ENCODE measurements at regions not wholly inside any gene's neighbourhood (a gene's known extent, or its start where the extent isn't known, plus 50 kb on each side); places are given as distances from the start of the nearest gene placed in this dataset.

DNA sequence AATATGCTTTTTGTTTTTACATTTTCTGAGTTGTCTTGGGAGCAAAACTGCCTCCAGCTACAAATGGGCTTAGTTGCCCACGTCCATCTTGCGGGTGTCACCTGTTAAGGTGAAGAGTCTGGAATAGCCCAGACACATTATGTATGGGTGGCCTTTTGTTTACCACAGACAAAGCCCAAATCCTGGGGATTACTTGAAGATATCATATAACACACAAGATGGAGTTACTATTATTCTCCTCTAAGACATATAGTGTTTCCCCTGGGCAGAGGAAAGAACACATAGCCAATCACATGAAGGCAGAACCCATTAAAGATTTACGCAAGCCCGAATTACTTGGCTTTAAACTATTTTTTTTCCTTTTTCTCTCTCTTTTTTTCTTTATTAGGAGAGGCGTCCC, 625.6 kb upstream of the FAM241A start:
- no peak for DNase-seq (ENCODE audit: insufficient read length, low spot score)
- FAIRE-seq: no peak
- no peak for TF ChIP-seq SPI1 (IDR thresholded peaks at IDR 0.05; ENCODE audit: low read depth, low read length)
- TF ChIP-seq PAX5 (IDR thresholded peaks at IDR 0.05; ENCODE audit: insufficient read depth, low read length, severe bottlenecking): no peak
- no peak for TF ChIP-seq POLR2AphosphoS5 (IDR thresholded peaks at IDR 0.05; ENCODE audit: low read depth, low read length)
- no peak for TF ChIP-seq TAF1 (IDR thresholded peaks at IDR 0.05; ENCODE audit: low read depth, low read length)
- TF ChIP-seq POU2F2 (IDR thresholded peaks at IDR 0.05; ENCODE audit: low read depth, low read length): no peak
- no peak for TF ChIP-seq POLR2A (IDR thresholded peaks at IDR 0.05; ENCODE audit: low read depth, low read length)

DNA sequence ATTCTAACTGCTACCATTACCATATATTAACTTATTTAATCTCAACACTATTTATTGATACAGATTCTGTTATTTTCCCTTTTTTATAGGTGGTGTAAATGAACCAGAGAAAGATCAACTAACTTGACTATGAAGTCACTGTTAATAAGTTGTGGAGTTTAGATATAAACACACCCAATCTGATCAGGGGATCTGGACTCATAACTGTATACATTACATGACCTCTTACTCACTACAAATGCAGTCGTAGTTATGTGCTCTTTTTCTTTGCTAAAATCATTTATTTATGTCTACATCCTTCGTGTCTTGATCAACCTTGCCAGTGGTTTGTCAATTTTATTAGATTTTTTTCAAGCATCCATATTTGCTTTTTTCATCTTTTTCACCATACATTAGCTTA, 614.8 kb upstream of the FAM241A start:
- TF ChIP-seq POU2F2 (IDR thresholded peaks at IDR 0.05; ENCODE audit: low read depth, low read length): no peak
- no peak for TF ChIP-seq TAF1 (IDR thresholded peaks at IDR 0.05; ENCODE audit: low read depth, low read length)
- TF ChIP-seq PAX5 (IDR thresholded peaks at IDR 0.05; ENCODE audit: insufficient read depth, low read length, severe bottlenecking): no peak
- TF ChIP-seq POLR2A (IDR thresholded peaks at IDR 0.05; ENCODE audit: low read depth, low read length): no peak
- no peak for TF ChIP-seq SPI1 (IDR thresholded peaks at IDR 0.05; ENCODE audit: low read depth, low read length)
- no peak for TF ChIP-seq POLR2AphosphoS5 (IDR thresholded peaks at IDR 0.05; ENCODE audit: low read depth, low read length)
- DNase-seq (ENCODE audit: insufficient read length, low spot score) (no peak), FAIRE-seq (no peak)

DNA sequence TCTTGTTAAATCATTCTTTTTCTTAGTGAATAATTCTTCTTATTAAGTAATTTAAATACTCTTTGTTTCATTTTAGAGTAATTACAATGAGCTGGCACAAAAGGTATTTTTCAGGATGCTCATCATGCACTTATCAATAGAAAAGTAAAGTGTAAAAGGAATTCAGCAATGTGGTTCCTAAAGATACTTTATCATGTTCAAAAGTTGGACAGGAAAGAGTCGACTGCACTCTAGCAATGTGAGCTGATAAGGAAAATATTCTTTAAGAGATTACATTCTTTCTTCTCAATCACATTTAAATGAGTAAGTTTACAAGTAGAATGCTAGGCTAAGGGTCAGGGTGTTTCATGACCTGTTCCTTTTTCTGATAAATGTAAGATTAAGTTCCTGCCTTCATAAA, 609.5 kb upstream of the FAM241A start:
- DNase-seq (ENCODE audit: insufficient read length, low spot score): no peak
- TF ChIP-seq SPI1 (IDR thresholded peaks at IDR 0.05; ENCODE audit: low read depth, low read length): no peak
- TF ChIP-seq POLR2A (IDR thresholded peaks at IDR 0.05; ENCODE audit: low read depth, low read length): no peak
- TF ChIP-seq PAX5 (IDR thresholded peaks at IDR 0.05; ENCODE audit: insufficient read depth, low read length, severe bottlenecking): no peak
- no peak for TF ChIP-seq POU2F2 (IDR thresholded peaks at IDR 0.05; ENCODE audit: low read depth, low read length)
- no peak for TF ChIP-seq TAF1 (IDR thresholded peaks at IDR 0.05; ENCODE audit: low read depth, low read length)
- no peak for TF ChIP-seq POLR2AphosphoS5 (IDR thresholded peaks at IDR 0.05; ENCODE audit: low read depth, low read length)
- no peak for FAIRE-seq

DNA sequence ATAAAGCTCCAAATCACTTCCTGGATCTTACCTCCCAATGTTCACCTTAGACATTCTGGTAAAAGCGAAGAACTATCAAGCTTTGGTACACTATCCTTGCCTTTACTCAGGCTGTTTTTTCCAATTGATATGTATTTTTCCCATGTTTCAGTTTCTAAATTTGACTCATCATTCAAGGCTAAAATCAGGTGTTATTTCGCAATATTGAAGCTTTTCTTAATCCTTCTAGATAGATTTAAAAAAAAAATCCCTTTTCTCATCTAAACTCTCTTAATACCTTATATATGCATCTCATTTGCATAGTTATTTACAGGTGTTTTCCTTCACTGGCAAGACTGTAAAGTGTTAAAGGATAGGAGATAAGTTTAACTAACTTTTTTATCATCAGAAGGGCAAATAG, 608.1 kb upstream of the FAM241A start:
- DNase-seq (ENCODE audit: insufficient read length, low spot score) (no peak), FAIRE-seq (no peak)
- TF ChIP-seq POLR2AphosphoS5 (IDR thresholded peaks at IDR 0.05; ENCODE audit: low read depth, low read length): no peak

DNA sequence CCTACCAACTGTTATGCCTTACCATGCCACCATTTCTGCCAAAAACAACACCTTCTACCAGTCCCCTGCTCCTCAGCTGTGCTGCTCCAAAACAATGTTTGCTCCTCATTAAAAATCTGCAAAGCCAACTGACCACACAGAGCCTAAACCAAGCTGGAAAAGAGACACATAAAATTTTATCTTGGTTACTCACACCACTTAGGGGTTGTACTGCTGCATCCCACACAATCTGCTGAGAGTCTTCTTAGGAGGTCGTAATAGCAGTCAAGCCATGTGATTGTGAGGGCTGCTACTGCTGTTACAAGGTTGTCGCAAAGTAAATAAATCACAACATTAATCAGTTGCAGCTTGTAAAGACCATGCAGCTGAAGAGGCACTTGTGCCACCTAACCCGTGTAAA, 607.4 kb upstream of the FAM241A start:
- TF ChIP-seq POLR2A (IDR thresholded peaks at IDR 0.05; ENCODE audit: low read depth, low read length) (no peak), TAF1 (IDR thresholded peaks at IDR 0.05; ENCODE audit: low read depth, low read length) (no peak), SPI1 (IDR thresholded peaks at IDR 0.05; ENCODE audit: low read depth, low read length) (no peak), PAX5 (IDR thresholded peaks at IDR 0.05; ENCODE audit: insufficient read depth, low read length, severe bottlenecking) (no peak), POU2F2 (IDR thresholded peaks at IDR 0.05; ENCODE audit: low read depth, low read length) (no peak), POLR2AphosphoS5 (IDR thresholded peaks at IDR 0.05; ENCODE audit: low read depth, low read length) (no peak)
- no peak for FAIRE-seq

DNA sequence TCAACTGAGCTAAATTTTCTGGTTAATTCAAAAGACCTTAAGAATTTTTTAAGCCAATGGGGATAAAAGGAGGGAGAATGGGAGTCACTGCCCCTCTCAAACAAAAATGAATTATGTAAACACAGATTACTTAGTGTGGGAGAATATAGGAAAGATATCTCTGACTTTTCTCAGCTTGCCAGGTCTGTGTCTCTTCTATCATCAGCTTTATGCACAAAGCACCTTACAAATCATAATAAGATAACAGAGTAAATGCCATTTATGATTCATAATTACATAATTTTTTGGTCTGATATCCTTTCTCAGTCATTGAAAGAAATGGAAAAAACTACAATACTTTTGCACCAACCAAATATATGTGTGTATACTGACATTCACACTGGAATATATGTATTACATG, 604.6 kb upstream of the FAM241A start:
- FAIRE-seq (no peak), DNase-seq (ENCODE audit: insufficient read length, low spot score) (no peak)
- TF ChIP-seq SPI1 (IDR thresholded peaks at IDR 0.05; ENCODE audit: low read depth, low read length): no peak
- no peak for TF ChIP-seq POLR2A (IDR thresholded peaks at IDR 0.05; ENCODE audit: low read depth, low read length)
- no peak for TF ChIP-seq PAX5 (IDR thresholded peaks at IDR 0.05; ENCODE audit: insufficient read depth, low read length, severe bottlenecking)
- no peak for TF ChIP-seq TAF1 (IDR thresholded peaks at IDR 0.05; ENCODE audit: low read depth, low read length)
- no peak for TF ChIP-seq POU2F2 (IDR thresholded peaks at IDR 0.05; ENCODE audit: low read depth, low read length)
- TF ChIP-seq POLR2AphosphoS5 (IDR thresholded peaks at IDR 0.05; ENCODE audit: low read depth, low read length): no peak

More for the DNA sequence above, 607.4 kb upstream of the FAM241A start:
- no peak for DNase-seq (ENCODE audit: insufficient read length, low spot score)

DNA sequence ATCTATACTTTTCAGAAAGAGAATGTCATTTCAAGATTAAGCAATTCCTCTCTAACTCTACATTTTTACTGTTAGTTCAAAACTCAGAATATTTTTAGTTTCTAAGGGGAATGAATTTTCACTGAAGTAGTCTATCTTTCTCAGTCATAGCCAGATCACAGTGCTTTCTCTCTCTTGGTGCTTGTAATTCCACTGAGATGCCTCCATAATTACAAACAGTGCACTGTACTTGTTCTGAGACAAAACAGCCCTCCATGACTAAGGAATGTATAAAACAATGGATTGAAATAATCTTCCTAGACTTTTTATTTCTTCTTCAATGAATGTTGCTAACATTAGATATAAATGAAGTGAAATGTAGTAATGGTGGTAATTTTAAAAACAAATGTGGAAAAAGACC, 603.2 kb upstream of the FAM241A start:
- no peak for DNase-seq (ENCODE audit: insufficient read length, low spot score)
- TF ChIP-seq SPI1 (IDR thresholded peaks at IDR 0.05; ENCODE audit: low read depth, low read length) (no peak), POLR2AphosphoS5 (IDR thresholded peaks at IDR 0.05; ENCODE audit: low read depth, low read length) (no peak), PAX5 (IDR thresholded peaks at IDR 0.05; ENCODE audit: insufficient read depth, low read length, severe bottlenecking) (no peak), POU2F2 (IDR thresholded peaks at IDR 0.05; ENCODE audit: low read depth, low read length) (no peak), TAF1 (IDR thresholded peaks at IDR 0.05; ENCODE audit: low read depth, low read length) (no peak), POLR2A (IDR thresholded peaks at IDR 0.05; ENCODE audit: low read depth, low read length) (no peak)
- no peak for FAIRE-seq

DNA sequence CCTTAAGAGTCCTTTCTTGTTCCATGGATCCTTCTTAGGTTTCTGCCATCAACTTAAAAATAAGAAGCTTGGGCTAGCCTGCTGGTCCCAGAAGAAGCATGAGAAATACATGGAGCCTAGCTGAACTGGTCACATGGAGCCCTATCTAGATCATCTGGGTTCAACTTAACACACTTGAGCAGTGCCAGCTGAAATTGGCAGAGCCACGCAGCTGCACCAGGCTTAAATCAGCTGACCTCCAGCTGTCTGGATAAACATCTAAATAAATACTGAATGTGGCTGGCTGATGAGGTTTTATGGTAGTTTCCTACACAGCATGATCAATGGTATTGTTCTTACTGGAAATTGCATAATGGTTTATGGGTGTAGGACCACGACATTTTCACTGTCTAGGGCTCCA, 598.4 kb upstream of the FAM241A start:
- TF ChIP-seq TAF1 (IDR thresholded peaks at IDR 0.05; ENCODE audit: low read depth, low read length) (no peak), POLR2A (IDR thresholded peaks at IDR 0.05; ENCODE audit: low read depth, low read length) (no peak), PAX5 (IDR thresholded peaks at IDR 0.05; ENCODE audit: insufficient read depth, low read length, severe bottlenecking) (no peak), SPI1 (IDR thresholded peaks at IDR 0.05; ENCODE audit: low read depth, low read length) (no peak), POU2F2 (IDR thresholded peaks at IDR 0.05; ENCODE audit: low read depth, low read length) (no peak), POLR2AphosphoS5 (IDR thresholded peaks at IDR 0.05; ENCODE audit: low read depth, low read length) (no peak)
- no peak for DNase-seq (ENCODE audit: insufficient read length, low spot score)
- no peak for FAIRE-seq

DNA sequence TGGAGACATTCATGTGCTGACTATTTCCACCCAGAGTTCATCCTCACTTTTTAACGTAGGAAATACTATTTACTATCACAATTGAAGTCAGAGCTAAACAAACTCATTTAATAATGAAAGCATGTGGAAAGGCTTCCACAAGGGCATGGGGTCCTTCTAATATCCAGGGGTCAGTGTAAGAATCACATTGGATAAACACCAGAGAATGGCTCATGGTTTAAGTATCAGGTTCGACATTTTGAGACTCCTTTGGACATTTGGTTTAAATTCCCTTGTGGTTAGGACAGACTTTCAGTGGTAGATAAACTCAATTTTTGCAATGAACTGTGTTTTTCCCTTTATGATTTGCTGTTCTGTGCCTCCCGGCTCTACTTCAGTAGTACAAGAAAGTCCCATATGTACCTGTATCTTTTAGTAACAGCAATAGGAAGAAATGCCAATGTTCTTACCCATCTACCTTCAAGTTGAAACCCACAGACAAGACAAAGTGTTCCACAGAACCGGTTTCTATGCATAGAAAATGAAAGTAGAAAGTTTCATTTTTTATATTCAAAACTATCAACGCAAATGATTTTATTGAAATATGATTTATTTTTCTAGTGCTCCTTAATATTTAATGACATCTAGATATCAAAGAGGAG, 589.0 kb upstream of the FAM241A start:
- TF ChIP-seq SPI1 (IDR thresholded peaks at IDR 0.05; ENCODE audit: low read depth, low read length) (no peak), POLR2A (IDR thresholded peaks at IDR 0.05; ENCODE audit: low read depth, low read length) (no peak), POLR2AphosphoS5 (IDR thresholded peaks at IDR 0.05; ENCODE audit: low read depth, low read length) (no peak), TAF1 (IDR thresholded peaks at IDR 0.05; ENCODE audit: low read depth, low read length) (no peak), PAX5 (IDR thresholded peaks at IDR 0.05; ENCODE audit: insufficient read depth, low read length, severe bottlenecking) (no peak), POU2F2 (IDR thresholded peaks at IDR 0.05; ENCODE audit: low read depth, low read length) (no peak)
- DNase-seq (ENCODE audit: insufficient read length, low spot score) (no peak), FAIRE-seq (no peak)

DNA sequence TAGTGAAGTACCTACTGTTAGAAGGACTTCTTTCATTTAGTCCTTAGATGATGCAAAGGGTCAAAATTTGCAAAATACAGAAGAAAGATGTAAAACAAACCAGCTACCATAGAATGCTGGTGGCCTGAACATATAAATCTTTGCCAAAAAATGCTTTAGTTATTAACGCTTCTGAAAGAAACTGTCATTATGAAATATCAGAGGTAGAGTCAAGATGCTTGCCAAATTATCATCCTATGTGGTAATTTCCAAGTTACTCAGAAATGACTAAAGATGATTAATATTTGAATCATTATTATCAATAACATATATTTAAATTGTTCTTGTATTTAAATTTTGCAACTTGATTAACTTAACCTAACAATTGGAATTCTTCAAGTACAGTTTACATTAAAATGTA, 588.4 kb upstream of the FAM241A start:
- TF ChIP-seq TAF1 (IDR thresholded peaks at IDR 0.05; ENCODE audit: low read depth, low read length) (no peak), POLR2AphosphoS5 (IDR thresholded peaks at IDR 0.05; ENCODE audit: low read depth, low read length) (no peak), PAX5 (IDR thresholded peaks at IDR 0.05; ENCODE audit: insufficient read depth, low read length, severe bottlenecking) (no peak), SPI1 (IDR thresholded peaks at IDR 0.05; ENCODE audit: low read depth, low read length) (no peak), POU2F2 (IDR thresholded peaks at IDR 0.05; ENCODE audit: low read depth, low read length) (no peak), POLR2A (IDR thresholded peaks at IDR 0.05; ENCODE audit: low read depth, low read length) (no peak)
- no peak for DNase-seq (ENCODE audit: insufficient read length, low spot score)
- FAIRE-seq: no peak
